Tibial nerve (tissue), 4 donors: ENCODE measurements at regions not wholly inside any gene's neighbourhood (a gene's known extent, or its start where the extent isn't known, plus 50 kb on each side); places are given as distances from the start of the nearest gene placed in this dataset.

Experiments
- EP300 ChIP-seq, 2 donors: sonication (generic); formaldehyde crosslinking; IDR thresholded peaks; one replicate each; pipeline ENCODE4 v1.6.1; 2017; ENCODE audit warnings: antibody characterized with exemption in 2 of 2, mild to moderate bottlenecking in 1 of 2
- POLR2A ChIP-seq, 2 donors: fragments of 450-650 bp; IDR thresholded peaks; one replicate each; pipeline ENCODE4 v1.6.1; 2017; ENCODE audit warnings: antibody characterized with exemption in 2 of 2, mild to moderate bottlenecking in 2 of 2, moderate library complexity in 2 of 2
- TF ChIP-seq, protein P1 (sequence below), 5 experiments: fragments of 200-600 bp in 3 of 5; fragments of 450-650 bp in 2 of 5; sonication (generic) in 3 of 5; IDR thresholded peaks; one replicate each; pipeline ENCODE4 v1.5.1; 2016 to 2019; ENCODE audit warnings: antibody characterized with exemption in 5 of 5, mild to moderate bottlenecking in 3 of 5, moderate library complexity in 2 of 5

DNA sequence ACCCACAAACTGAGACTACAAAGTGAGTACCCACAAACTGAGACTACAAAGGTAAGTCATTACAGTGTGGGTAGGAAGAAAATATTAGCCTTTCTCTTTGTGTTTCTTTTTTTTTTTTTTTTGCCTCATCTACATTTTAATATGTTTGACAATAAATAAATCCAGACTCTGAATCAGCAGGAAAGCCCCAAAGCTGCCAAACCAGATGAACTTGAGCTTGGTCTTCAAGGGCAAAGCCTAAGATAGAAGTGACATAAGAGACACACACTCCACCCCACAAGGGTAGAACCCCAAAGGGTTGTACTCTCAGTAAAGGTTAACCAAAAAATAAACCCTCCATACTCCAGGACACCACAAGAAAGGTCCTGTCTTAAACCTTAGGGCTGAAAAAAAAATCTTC is 326.8 kb upstream of the ARID1B start:
- TF ChIP-seq, protein P1, sequence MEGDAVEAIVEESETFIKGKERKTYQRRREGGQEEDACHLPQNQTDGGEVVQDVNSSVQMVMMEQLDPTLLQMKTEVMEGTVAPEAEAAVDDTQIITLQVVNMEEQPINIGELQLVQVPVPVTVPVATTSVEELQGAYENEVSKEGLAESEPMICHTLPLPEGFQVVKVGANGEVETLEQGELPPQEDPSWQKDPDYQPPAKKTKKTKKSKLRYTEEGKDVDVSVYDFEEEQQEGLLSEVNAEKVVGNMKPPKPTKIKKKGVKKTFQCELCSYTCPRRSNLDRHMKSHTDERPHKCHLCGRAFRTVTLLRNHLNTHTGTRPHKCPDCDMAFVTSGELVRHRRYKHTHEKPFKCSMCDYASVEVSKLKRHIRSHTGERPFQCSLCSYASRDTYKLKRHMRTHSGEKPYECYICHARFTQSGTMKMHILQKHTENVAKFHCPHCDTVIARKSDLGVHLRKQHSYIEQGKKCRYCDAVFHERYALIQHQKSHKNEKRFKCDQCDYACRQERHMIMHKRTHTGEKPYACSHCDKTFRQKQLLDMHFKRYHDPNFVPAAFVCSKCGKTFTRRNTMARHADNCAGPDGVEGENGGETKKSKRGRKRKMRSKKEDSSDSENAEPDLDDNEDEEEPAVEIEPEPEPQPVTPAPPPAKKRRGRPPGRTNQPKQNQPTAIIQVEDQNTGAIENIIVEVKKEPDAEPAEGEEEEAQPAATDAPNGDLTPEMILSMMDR (IDR thresholded peaks at IDR 0.05) = no peak
- TF ChIP-seq POLR2A (IDR thresholded peaks at IDR 0.05) (no peak), EP300 (IDR thresholded peaks at IDR 0.05) (no peak)
